ENCODE measurements at regions not wholly inside any gene's neighbourhood (a gene's known extent, or its start where the extent isn't known, plus 50 kb on each side); places are given as distances from the start of the nearest gene placed in this dataset.

GRCh38 chr14:83208341-83208740, 1674.7 kb upstream of the SEL1L start:
- TF ChIP-seq CTCF (IDR thresholded peaks at IDR 0.05) (no peak), POLR2AphosphoS5 (IDR thresholded peaks at IDR 0.05; ENCODE audit: low read depth, low read length) (no peak), REST (IDR thresholded peaks at IDR 0.05; ENCODE audit: insufficient read depth in 1 of 2, low read depth in 2 of 2, low read length in 1 of 2) (no peak)
